Neuronal stem cell (in vitro differentiated cells): ENCODE measurements at regions not wholly inside any gene's neighbourhood (a gene's known extent, or its start where the extent isn't known, plus 50 kb on each side); places are given as distances from the start of the nearest gene placed in this dataset.

Experiments
- DNase-seq: peaks from one replicate; pipeline ENCODE4 v3.0.0-alpha.2; 2013; ENCODE audit warnings: low spot score
- H2AFZ ChIP-seq: one replicate; pipeline ENCODE4 v1.6.1; 2013; ENCODE audit warnings: mild to moderate bottlenecking, low read length, inconsistent platforms
- H2AK5ac ChIP-seq: 2 replicates; pipeline ENCODE4 v1.6.1; 2013; ENCODE audit warnings: low read depth, mild to moderate bottlenecking, inconsistent platforms, low read length, moderate library complexity, mixed read lengths
- H2BK120ac ChIP-seq: 2 replicates; pipeline ENCODE4 v1.6.1; 2013; ENCODE audit warnings: low read depth, mild to moderate bottlenecking, inconsistent platforms, low read length, moderate library complexity, mixed read lengths
- H2BK12ac ChIP-seq: one replicate; pipeline ENCODE4 v1.6.1; 2013; ENCODE audit warnings: low read length, inconsistent platforms
- H2BK15ac ChIP-seq: 2 replicates; pipeline ENCODE4 v1.6.1; 2013; ENCODE audit warnings: mild to moderate bottlenecking, low read length, inconsistent platforms, mixed read lengths
- H2BK5ac ChIP-seq: one replicate; pipeline ENCODE4 v1.6.1; 2013; ENCODE audit warnings: inconsistent platforms, mild to moderate bottlenecking, low read length, moderate library complexity
- H3K14ac ChIP-seq: one replicate; pipeline ENCODE4 v1.6.1; 2013; ENCODE audit warnings: low read length, inconsistent platforms
- H3K18ac ChIP-seq: 2 replicates; pipeline ENCODE4 v1.6.1; 2013; ENCODE audit warnings: low read length, inconsistent platforms
- H3K23ac ChIP-seq: 2 replicates; pipeline ENCODE4 v1.6.1; 2013; ENCODE audit warnings: low read depth, mild to moderate bottlenecking, mixed read lengths, low read length, inconsistent platforms; ENCODE audit not compliant: poor library complexity
- H3K27ac ChIP-seq: replicated peaks from 3 replicates; pipeline ENCODE4 v1.5.1; 2013; ENCODE audit warnings: low read length, inconsistent platforms
- H3K27me3 ChIP-seq, 3 experiments: 2 replicates each; pipeline ENCODE4 v1.6.1; 2013; ENCODE audit warnings: low read length in 3 of 3, mild to moderate bottlenecking in 2 of 3, inconsistent platforms in 1 of 3, low read depth in 1 of 3, mixed read lengths in 1 of 3, moderate library complexity in 1 of 3; ENCODE audit not compliant: control insufficient read depth in 3 of 3, insufficient read depth in 3 of 3
- H3K36me3 ChIP-seq, 2 donors: replicated peaks in 1 of 2; 2 replicates each; pipeline ENCODE4 v1.6.1; 2013; ENCODE audit warnings: low read length in 2 of 2; ENCODE audit not compliant: control insufficient read depth in 2 of 2, insufficient read depth in 2 of 2
- H3K4ac ChIP-seq: 2 replicates; pipeline ENCODE4 v1.6.1; 2013; ENCODE audit warnings: inconsistent platforms, mild to moderate bottlenecking, low read length, moderate library complexity
- H3K4me1 ChIP-seq, 2 donors: 1 replicate in 1 of 2; 2 replicates in 1 of 2; pipeline ENCODE4 v1.6.1; 2013; ENCODE audit warnings: low read length in 2 of 2, low read depth in 1 of 2; ENCODE audit not compliant: control insufficient read depth in 2 of 2, insufficient read depth in 1 of 2
- H3K4me2 ChIP-seq: one replicate; pipeline ENCODE4 v1.6.1; 2013; ENCODE audit warnings: mild to moderate bottlenecking, low read length, inconsistent platforms; ENCODE audit not compliant: insufficient read depth, poor library complexity, severe bottlenecking
- H3K4me3 ChIP-seq, 2 donors: 2 replicates each; pipeline ENCODE4 v1.5.1; 2013; ENCODE audit warnings: low read length in 2 of 2, mild to moderate bottlenecking in 2 of 2, inconsistent platforms in 1 of 2, moderate library complexity in 1 of 2
- H3K79me1 ChIP-seq: one replicate; pipeline ENCODE4 v1.6.1; 2013; ENCODE audit warnings: low read depth, mild to moderate bottlenecking, inconsistent platforms, low read length, moderate library complexity
- H3K9ac ChIP-seq: one replicate; pipeline ENCODE4 v1.6.1; 2013; ENCODE audit warnings: mild to moderate bottlenecking, low read depth, low read length, inconsistent platforms; ENCODE audit not compliant: poor library complexity
- H3K9me3 ChIP-seq, 2 donors: replicated peaks in 1 of 2; 2 replicates each; pipeline versions ENCODE3 to v1.6.1; 2013; ENCODE audit warnings: low read length in 2 of 2, mild to moderate bottlenecking in 2 of 2, inconsistent platforms in 1 of 2, low read depth in 1 of 2, mixed read lengths in 1 of 2, moderate library complexity in 1 of 2; ENCODE audit not compliant: control insufficient read depth in 2 of 2, insufficient read depth in 1 of 2
- H4K8ac ChIP-seq: one replicate; pipeline ENCODE4 v1.6.1; 2013; ENCODE audit warnings: low read depth, mild to moderate bottlenecking, inconsistent platforms, low read length, moderate library complexity
- H4K91ac ChIP-seq: one replicate; pipeline ENCODE4 v1.6.1; 2013; ENCODE audit warnings: low read length, low read depth, mild to moderate bottlenecking, inconsistent platforms; ENCODE audit not compliant: poor library complexity
- WGBS, 2 donors: extraction: QIAGEN DNeasy Blood & Tissue Kit; methylation state at CpG; one replicate each; pipeline ENCODE4 v1.1.7; 2013; ENCODE audit warnings: missing lambda C conversion rate in 2 of 2, mixed read lengths in 1 of 2; ENCODE audit not compliant: insufficient read length in 2 of 2, insufficient replicate concordance in 1 of 2; ENCODE audit errors: extremely low coverage in 2 of 2; 5-methylcytosine and 5-hydroxymethylcytosine counted together

DNA sequence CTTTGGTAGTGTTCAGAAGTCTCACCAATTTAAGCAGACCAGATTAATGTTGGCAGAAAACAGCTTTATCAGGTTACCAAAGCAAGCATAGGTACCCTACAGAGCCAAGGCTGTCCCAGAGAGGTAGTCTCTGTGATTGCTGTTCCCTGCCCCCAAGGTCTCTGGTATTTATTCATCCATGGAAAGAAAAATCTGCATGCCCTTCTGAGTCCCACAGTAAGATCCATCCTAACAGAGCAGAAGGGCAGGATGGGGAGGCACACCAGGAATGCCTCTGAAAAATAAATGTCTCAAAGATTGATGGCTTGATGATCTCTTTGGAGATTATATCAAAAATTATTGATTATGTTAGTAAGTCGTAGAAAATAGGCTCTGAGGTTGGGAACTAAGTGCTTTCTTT, 122.8 kb downstream of the FAT3 start:
- Histone ChIP-seq H2BK12ac (no peak overlapping the region), H3K23ac (no peak overlapping the region), H3K4me3 (no peak overlapping the region), H3K4me1 (peaks cover 2 to 3% of the 10 kb centered on the region in 2 donors), H3K4ac (no peak overlapping the region), H3K27ac (no peak overlapping the region), H4K91ac (no peak overlapping the region), H3K9ac (no peak overlapping the region), H3K9me3 (peaks cover 0 to 4% of the 10 kb centered on the region in 2 donors), H2BK15ac (no peak overlapping the region), H3K4me2 (no peak overlapping the region), H2BK120ac (no peak overlapping the region), H4K8ac (no peak overlapping the region), H3K14ac (no peak overlapping the region), H3K27me3 (no peaks in the 10 kb centered on the region), H3K18ac (no peak overlapping the region), H2AK5ac (no peak overlapping the region), H2AFZ (no peak overlapping the region), H3K79me1 (no peaks in the 10 kb centered on the region), H2BK5ac (no peak overlapping the region), H3K36me3 (peaks cover 0 to 10% of the 10 kb centered on the region in 2 donors)
- no peak for DNase-seq
- no CpG with 5 or more reads among the region's 1 CpG for WGBS, 2 donors

DNA sequence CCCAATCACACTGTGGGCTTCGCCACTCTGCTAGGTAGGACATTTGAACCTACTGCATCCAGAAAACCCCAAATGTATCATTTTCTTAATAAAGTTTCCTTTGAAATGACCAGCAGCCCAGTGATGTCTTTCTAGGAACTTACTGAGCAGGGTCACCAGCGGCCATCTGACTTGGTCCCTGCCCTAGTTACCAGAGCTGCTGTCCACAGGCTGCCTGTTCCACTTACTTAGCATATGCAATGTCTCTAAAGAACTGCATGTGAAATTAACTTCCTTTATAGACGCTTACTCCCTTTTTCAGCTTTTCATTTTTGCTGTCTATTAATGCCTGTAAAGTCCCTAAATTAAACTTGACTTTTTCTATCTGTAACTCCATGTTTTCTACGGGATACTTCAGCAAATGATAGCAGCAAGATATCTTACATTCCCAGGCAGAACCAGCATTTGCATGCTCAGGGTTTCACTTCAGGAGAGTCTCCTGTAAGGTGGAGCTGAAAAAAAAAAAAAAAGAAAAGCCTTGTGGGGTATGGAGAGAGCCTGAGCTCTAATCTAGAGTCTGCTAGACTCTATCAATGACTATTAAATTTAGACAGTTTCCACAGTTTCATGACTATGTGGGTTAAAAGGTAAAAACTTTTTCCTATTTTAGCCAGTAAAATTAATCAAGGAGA, 125.0 kb downstream of the FAT3 start:
- no peak overlapping the region for H3K4ac ChIP-seq
- H3K9ac ChIP-seq: no peak overlapping the region
- no peak overlapping the region for H3K14ac ChIP-seq
- peaks cover 0 to 4% of the 10 kb centered on the region in 2 donors for H3K9me3 ChIP-seq
- no peak overlapping the region for H4K91ac ChIP-seq
- H2BK120ac ChIP-seq: no peak overlapping the region
- no peaks in the 10 kb centered on the region for H3K79me1 ChIP-seq
- H2AK5ac ChIP-seq: no peak overlapping the region
- no peak overlapping the region for H2BK12ac ChIP-seq
- no peak overlapping the region for H3K23ac ChIP-seq
- no peak for DNase-seq
- H3K18ac ChIP-seq: no peak overlapping the region
- peaks cover 0 to 31% of the 10 kb centered on the region in 2 donors for H3K36me3 ChIP-seq
- H3K4me3 ChIP-seq: no peak overlapping the region
- H2BK15ac ChIP-seq: no peak overlapping the region
- no peak overlapping the region for H2AFZ ChIP-seq
- no peaks in the 10 kb centered on the region for H3K27me3 ChIP-seq
- no peak overlapping the region for H3K4me2 ChIP-seq
- H4K8ac ChIP-seq: no peak overlapping the region
- WGBS, 2 donors: no CpG with 5 or more reads among the region's 4 CpGs
- H2BK5ac ChIP-seq: no peak overlapping the region
- no peak overlapping the region for H3K27ac ChIP-seq
- peaks cover 5 to 7% of the 10 kb centered on the region in 2 donors for H3K4me1 ChIP-seq

- Histone ChIP-seq H2BK12ac (no peak overlapping the region), H3K14ac (no peak overlapping the region), H3K4me3 (no peak overlapping the region), H3K18ac (no peak overlapping the region), H3K36me3 (peaks cover 0 to 81% of the 10 kb centered on the region in 2 donors), H3K27ac (no peak overlapping the region), H2AFZ (no peak overlapping the region), H3K4ac (no peak overlapping the region), H3K27me3 (no peaks in the 10 kb centered on the region), H3K4me1 (peaks cover 4 to 7% of the 10 kb centered on the region in 2 donors), H2BK120ac (no peak overlapping the region), H4K91ac (no peak overlapping the region), H3K79me1 (no peaks in the 10 kb centered on the region), H2BK5ac (no peak overlapping the region), H4K8ac (no peak overlapping the region), H3K23ac (no peak overlapping the region), H3K9me3 (no peaks in the 10 kb centered on the region), H2AK5ac (no peak overlapping the region), H3K9ac (no peak overlapping the region), H3K4me2 (no peak overlapping the region), H2BK15ac (no peak overlapping the region)
- DNase-seq: no peak
Measured at GRCh38 chr11:92357344-92357743, 132.7 kb downstream of the FAT3 start.

DNA sequence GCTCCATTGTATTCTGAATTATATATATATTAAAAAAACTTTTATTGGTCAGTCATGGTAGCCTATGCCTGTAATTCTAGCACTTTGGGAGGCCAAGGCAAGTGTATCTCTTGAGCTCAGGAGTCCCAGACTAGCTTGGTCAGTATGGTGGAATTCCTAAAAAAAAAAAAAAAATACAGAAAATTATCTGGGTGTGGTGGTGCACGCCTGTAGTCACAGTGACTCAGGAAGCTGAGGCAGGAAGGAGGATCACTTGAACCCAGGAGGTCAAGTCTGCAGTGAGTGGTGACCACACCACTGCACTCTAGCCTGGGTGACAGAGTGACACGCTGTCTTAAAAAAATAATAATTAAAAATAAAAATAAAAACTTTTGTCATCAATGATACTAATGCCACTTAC, 133.2 kb downstream of the FAT3 start:
- Histone ChIP-seq H3K18ac (no peak overlapping the region), H3K14ac (no peak overlapping the region), H3K4me1 (peaks cover 4 to 9% of the 10 kb centered on the region in 2 donors), H3K23ac (no peak overlapping the region), H3K4ac (no peak overlapping the region), H3K27me3 (no peaks in the 10 kb centered on the region), H2BK5ac (no peak overlapping the region), H3K4me3 (no peak overlapping the region), H4K91ac (no peak overlapping the region), H3K36me3 (peaks cover 0 to 76% of the 10 kb centered on the region in 2 donors), H2AFZ (no peak overlapping the region), H2BK15ac (no peak overlapping the region), H3K9me3 (no peaks in the 10 kb centered on the region), H2BK120ac (no peak overlapping the region), H2BK12ac (no peak overlapping the region), H3K27ac (no peak overlapping the region), H3K9ac (no peak overlapping the region), H3K79me1 (no peaks in the 10 kb centered on the region), H3K4me2 (no peak overlapping the region), H2AK5ac (no peak overlapping the region), H4K8ac (no peak overlapping the region)
- DNase-seq: no peak
- no CpG with 5 or more reads among the region's 2 CpGs for WGBS, 2 donors
